GM23338 (cell line): ENCODE measurements at regions not wholly inside any gene's neighbourhood (a gene's known extent, or its start where the extent isn't known, plus 50 kb on each side); places are given as distances from the start of the nearest gene placed in this dataset.

Source experiments
- ATAC-seq: fragments of 200-7000 bp; cut with Tn5 transposase; 3 replicates; pipeline ENCODE4 v1.9.1; 2020
- DNase-seq: peaks from one replicate; pipeline ENCODE4 v3.0.0-alpha.2; 2015; ENCODE audit warnings: low spot score
- H2AFZ ChIP-seq: fragments of 200-600 bp; sonication (generic); 2 replicates; pipeline ENCODE4 v1.8.0; 2016; ENCODE audit warnings: antibody characterized with exemption, mild to moderate bottlenecking, moderate library complexity
- H3F3A ChIP-seq: fragments of 200-600 bp; sonication (generic); replicated peaks from 2 replicates; pipeline ENCODE4 v1.8.0; 2017; ENCODE audit warnings: antibody characterized with exemption, mixed run types, low read depth
- H3K27ac ChIP-seq: fragments of 200-600 bp; sonication (generic); 2 replicates; pipeline ENCODE4 v1.6.1; 2016; ENCODE audit warnings: low read depth
- H3K27me3 ChIP-seq: fragments of 200-600 bp; sonication (generic); 2 replicates; pipeline ENCODE4 v1.8.0; 2016; ENCODE audit warnings: mild to moderate bottlenecking, mixed run types, moderate library complexity; ENCODE audit not compliant: insufficient read depth
- H3K36me3 ChIP-seq: fragments of 200-600 bp; sonication (generic); 2 replicates; pipeline ENCODE4 v1.8.0; 2016; ENCODE audit warnings: mild to moderate bottlenecking; ENCODE audit not compliant: insufficient read depth
- H3K4me1 ChIP-seq: fragments of 200-600 bp; sonication (generic); 2 replicates; pipeline ENCODE4 v1.8.0; 2016; ENCODE audit warnings: mild to moderate bottlenecking, moderate library complexity; ENCODE audit not compliant: insufficient read depth
- H3K4me2 ChIP-seq: fragments of 200-600 bp; sonication (generic); 2 replicates; pipeline ENCODE4 v1.7.1; 2017; ENCODE audit warnings: mixed run types
- H3K4me3 ChIP-seq: fragments of 200-600 bp; sonication (generic); 2 replicates; pipeline ENCODE4 v1.6.1; 2016; ENCODE audit warnings: mixed run types
- H3K79me2 ChIP-seq: fragments of 200-600 bp; sonication (generic); replicated peaks from 2 replicates; pipeline ENCODE4 v1.8.0; 2017; ENCODE audit warnings: mild to moderate bottlenecking; ENCODE audit not compliant: insufficient read depth
- H3K9me2 ChIP-seq: fragments of 200-600 bp; sonication (generic); 2 replicates; pipeline ENCODE4 v1.8.0; 2017; ENCODE audit not compliant: insufficient read depth
- H4K20me1 ChIP-seq: fragments of 200-600 bp; sonication (generic); replicated peaks from 2 replicates; pipeline ENCODE4 v1.8.0; 2017; ENCODE audit warnings: mild to moderate bottlenecking; ENCODE audit not compliant: insufficient read depth
- H3K27ac Mint-ChIP-seq: 2 replicates; pipeline ENCODE4 v1.8.0; 2020; ENCODE audit warnings: inconsistent platforms, mild to moderate bottlenecking, moderate library complexity, mixed read lengths
- H3K27me3 Mint-ChIP-seq: 3 replicates; pipeline ENCODE4 v1.8.0; 2022; ENCODE audit warnings: low read depth, mild to moderate bottlenecking, moderate library complexity, mixed read lengths, inconsistent platforms; ENCODE audit not compliant: insufficient read depth, poor library complexity
- H3K36me3 Mint-ChIP-seq: 3 replicates; pipeline ENCODE4 v1.8.0; 2021; ENCODE audit warnings: low read depth, mild to moderate bottlenecking, inconsistent platforms, moderate library complexity, mixed read lengths
- H3K4me1 Mint-ChIP-seq: 3 replicates; pipeline ENCODE4 v1.8.0; 2020; ENCODE audit warnings: mild to moderate bottlenecking, inconsistent platforms, mixed read lengths
- H3K4me3 Mint-ChIP-seq: 3 replicates; pipeline ENCODE4 v1.8.0; 2021; ENCODE audit warnings: moderate library complexity, mild to moderate bottlenecking, inconsistent platforms, mixed read lengths
- H3K9me3 Mint-ChIP-seq: 3 replicates; pipeline ENCODE4 v1.8.0; 2020; ENCODE audit warnings: moderate library complexity, mild to moderate bottlenecking, inconsistent platforms, mixed read lengths
- CREB1 ChIP-seq: fragments of 250-450 bp; sonication (Bioruptor Pico); IDR thresholded peaks from 2 replicates; pipeline ENCODE4 v1.5.0; 2020; ENCODE audit warnings: low read depth, mild to moderate bottlenecking, moderate library complexity
- CTCF ChIP-seq, 2 experiments: fragments of 200-600 bp in 1 of 2; sonication (generic) in 1 of 2; conservative IDR thresholded peaks; 2 replicates each; pipeline versions ENCODE4 v1.5.1 to v1.6.1; 2016 to 2017; ENCODE audit warnings: antibody characterized with exemption in 2 of 2, low read depth in 2 of 2, mild to moderate bottlenecking in 2 of 2, moderate library complexity in 1 of 2
- ETS1 ChIP-seq: IDR thresholded peaks from 2 replicates; pipeline ENCODE4 v1.6.1; 2016; ENCODE audit warnings: antibody characterized with exemption
- EZH2 ChIP-seq: fragments of 200-600 bp; sonication (generic); IDR thresholded peaks from one replicate; pipeline ENCODE4 v1.8.0; 2017; ENCODE audit warnings: antibody characterized with exemption, mild to moderate bottlenecking, low read depth; ENCODE audit not compliant: unreplicated experiment
- EZH2phosphoT487 ChIP-seq: fragments of 200-600 bp; sonication (generic); IDR thresholded peaks from one replicate; pipeline ENCODE4 v1.8.1; 2018; ENCODE audit warnings: antibody characterized with exemption; ENCODE audit not compliant: unreplicated experiment
- NANOG ChIP-seq: IDR thresholded peaks from 2 replicates; pipeline ENCODE4 v1.6.1; 2016; ENCODE audit warnings: antibody characterized with exemption, borderline replicate concordance
- POLR2AphosphoS5 ChIP-seq: IDR thresholded peaks from 2 replicates; pipeline ENCODE4 v1.6.1; 2016; ENCODE audit warnings: antibody characterized with exemption, low read depth
- STAT1 ChIP-seq: IDR thresholded peaks from one replicate; pipeline ENCODE4 v1.6.1; 2016; ENCODE audit warnings: antibody characterized with exemption; ENCODE audit not compliant: unreplicated experiment
- ZNF114 ChIP-seq: fragments of 250-450 bp; sonication (Bioruptor Pico); IDR thresholded peaks from 2 replicates; pipeline ENCODE4 v1.5.0; 2020; ENCODE audit warnings: mild to moderate bottlenecking, moderate library complexity
- ZNF331 ChIP-seq: fragments of 250-450 bp; sonication (Bioruptor Pico); IDR thresholded peaks from 2 replicates; pipeline ENCODE4 v1.5.0; 2020; ENCODE audit warnings: low read depth, mild to moderate bottlenecking, moderate library complexity
- ZNF462 ChIP-seq: fragments of 250-450 bp; sonication (Bioruptor Pico); IDR thresholded peaks from 2 replicates; pipeline ENCODE4 v1.5.0; 2020; ENCODE audit warnings: mild to moderate bottlenecking, moderate library complexity

- TF ChIP-seq ZNF462 (no peak), CREB1 (CRISPR knock-in tag) (no peak), EZH2 (no peak), POLR2AphosphoS5 (no peak), STAT1 (no peak), ZNF114 (CRISPR knock-in tag) (no peak), EZH2phosphoT487 (no peak), ZNF331 (no peak), NANOG (no peak), ETS1 (no peak)
These were observed 426.7 kb upstream of the CDH8 start (continued) for GRCh38 chr16:62462971-62463370.

GRCh38 chr16:62450291-62450690 lies 414.1 kb upstream of the CDH8 start:
- peak overlapping the region; percentile 52; the same call in 2 of the 3 replicates for H3K4me3 Mint-ChIP-seq
- Histone ChIP-seq H3K27ac (no peak overlapping the region), H3K36me3 (no peaks in the 10 kb centered on the region), H3K79me2 (no peaks in the 10 kb centered on the region), H4K20me1 (no peaks in the 10 kb centered on the region), H3F3A (no peaks in the 10 kb centered on the region), H3K4me1 (peaks cover 19% of the 10 kb centered on the region), H3K4me3 (0 out of 2 replicates have a peak overlapping the region, but pooled peaks have one; percentile 10), H3K27me3 (no peaks in the 10 kb centered on the region), H3K4me2 (peak overlapping the region; percentile 39), H2AFZ (no peak overlapping the region), H3K9me2 (0 out of 2 replicates have a peak, but pooled peaks cover 5% of the 10 kb centered on the region)
- no peak overlapping the region; the same call in 1 of the 2 replicates for H3K27ac Mint-ChIP-seq
- H3K9me3 Mint-ChIP-seq = no peaks in the 10 kb centered on the region
- DNase-seq (peak; percentile 15), ATAC-seq (peak; percentile 59)
- no peaks in the 10 kb centered on the region; the same call in 2 of the 3 replicates for H3K36me3 Mint-ChIP-seq
- TF ChIP-seq ZNF331 (no peak), CTCF (conservative IDR thresholded peaks at IDR 0.05; ENCODE audit: low read depth in 2 of 2) (no peak), NANOG (peak; percentile 83)
- peaks cover 2% of the 10 kb centered on the region for H3K27me3 Mint-ChIP-seq
- peaks cover 30% of the 10 kb centered on the region for H3K4me1 Mint-ChIP-seq
